ENCODE measurements at regions not wholly inside any gene's neighbourhood (a gene's known extent, or its start where the extent isn't known, plus 50 kb on each side); places are given as distances from the start of the nearest gene placed in this dataset.

GRCh38 chr6:115393821-115394220, 666.9 kb downstream of the FRK start (continued):
- no peak for TF ChIP-seq VEZF1 (CRISPR knock-in tag; IDR thresholded peaks at IDR 0.05)

GRCh38 chr6:115370202-115370601, 690.5 kb downstream of the FRK start:
- BruUV-seq (replicated peaks) = no TSS peak
- H3K27me3 ChIP-seq (ENCODE audit: control insufficient read depth in 2 of 2, insufficient read depth in 2 of 2, low read length in 2 of 2) = no peaks in the 10 kb centered on the region
- ATAC-seq = no peak
- in situ Hi-C loops (cut with MboI) (no loop called here), intact Hi-C loops (cut with micrococcal nuclease) (no loop called here)
- POLR2A ChIA-PET = no interaction called here
- no peaks in the 10 kb centered on the region for H4K20me1 ChIP-seq (replicated peaks; ENCODE audit: control insufficient read depth, insufficient read depth, low read length)
- no peaks in the 10 kb centered on the region for H3K79me2 ChIP-seq (ENCODE audit: control insufficient read depth, insufficient read depth, low read length)
- no peaks in the 10 kb centered on the region for H3K9me1 ChIP-seq (ENCODE audit: control insufficient read depth, insufficient read depth, low read length)
- CTCF ChIA-PET (ENCODE audit: low intra/inter-chr PET ratio) = no interaction called here
- TF ChIP-seq FOXP4 (CRISPR knock-in tag; IDR thresholded peaks at IDR 0.05; ENCODE audit: borderline replicate concordance) (no peak), ZNF354B (CRISPR knock-in tag; IDR thresholded peaks at IDR 0.05) (no peak), MCM2 (IDR thresholded peaks at IDR 0.05; ENCODE audit: low read depth) (no peak), HOMEZ (CRISPR knock-in tag; IDR thresholded peaks at IDR 0.05) (no peak), EP400 (IDR thresholded peaks at IDR 0.05) (no peak), SPI1 (IDR thresholded peaks at IDR 0.05; ENCODE audit: borderline replicate concordance, low read depth, low read length) (no peak), NELFE (IDR thresholded peaks at IDR 0.05; ENCODE audit: insufficient read depth, insufficient read length) (no peak), ZKSCAN1 (IDR thresholded peaks at IDR 0.05; ENCODE audit: low read depth, low read length) (no peak), HDAC6 (IDR thresholded peaks at IDR 0.05; ENCODE audit: low read depth, low read length) (no peak), RNF2 (IDR thresholded peaks at IDR 0.05) (no peak)
- H3K36me3 ChIP-seq (ENCODE audit: control insufficient read depth, insufficient read depth, low read length) = no peaks in the 10 kb centered on the region
- no peaks in the 10 kb centered on the region; the same call in 1 of the 2 replicates for H3K9me3 ChIP-seq (replicated peaks; ENCODE audit: control insufficient read depth, insufficient read depth, low read depth, low read length)
- FAIRE-seq = no peak
- no peak overlapping the region for H3K27ac ChIP-seq (ENCODE audit: extremely low read depth, low read depth, low read length)
- H3K4me2 ChIP-seq (ENCODE audit: insufficient read depth, low read length) = no peak overlapping the region
- no peak overlapping the region for H3K4me3 ChIP-seq
- no peaks in the 10 kb centered on the region for H3K4me1 ChIP-seq (replicated peaks in 1 of 2; ENCODE audit: control insufficient read depth in 2 of 2, insufficient read depth in 2 of 2, low read length in 2 of 2)
- 0% methylated on average over 2 of the region's 2 CpGs for WGBS (ENCODE audit: insufficient coverage, low coverage, missing lambda C conversion rate)
- no peak for DNase-seq (ENCODE audit: extremely low read depth in 1 of 4, low spot score in 3 of 4)
- no peak overlapping the region for H3K9ac ChIP-seq (ENCODE audit: insufficient read depth in 1 of 2, low read depth in 2 of 2, low read length in 2 of 2)
- H2AFZ ChIP-seq (ENCODE audit: low read depth, low read length) = no peak overlapping the region

Measured in K562 (cell line).